ENCODE measurements at regions not wholly inside any gene's neighbourhood (a gene's known extent, or its start where the extent isn't known, plus 50 kb on each side); places are given as distances from the start of the nearest gene placed in this dataset.

DNA sequence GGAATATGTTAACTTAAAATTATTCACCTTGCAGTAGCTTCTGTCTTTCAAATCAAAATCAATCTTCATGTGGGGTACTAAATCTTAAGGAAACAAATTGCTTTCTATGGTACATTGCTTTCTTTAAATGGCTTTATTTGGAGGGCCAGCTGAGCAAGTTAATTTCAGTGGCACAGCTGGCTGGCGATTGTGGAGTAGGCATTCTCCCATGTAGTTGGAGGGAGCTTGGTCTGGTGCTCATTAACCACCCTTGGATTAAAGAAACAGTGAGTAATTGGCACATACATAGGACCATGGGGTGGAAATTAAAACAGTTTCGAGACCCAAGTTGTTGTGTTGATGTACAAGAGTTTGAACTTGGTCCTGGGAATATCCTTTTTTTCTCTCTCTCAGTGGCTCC, 201.3 kb upstream of the CHD6 start:
- Histone ChIP-seq H3K4me3 (ENCODE audit: insufficient read depth, low read depth, low read length) (no peak overlapping the region), H3K36me3 (ENCODE audit: insufficient read depth, low read length) (no peaks in the 10 kb centered on the region), H2AFZ (ENCODE audit: low read depth, low read length) (no peak overlapping the region), H3K27ac (ENCODE audit: low read depth, low read length) (no peak overlapping the region), H3K4me2 (ENCODE audit: low read length) (no peak overlapping the region), H3K27me3 (ENCODE audit: insufficient read depth, low read length) (no peaks in the 10 kb centered on the region), H3K79me2 (ENCODE audit: insufficient read depth, low read length) (no peaks in the 10 kb centered on the region), H4K20me1 (ENCODE audit: insufficient read depth, low read length) (no peaks in the 10 kb centered on the region), H3K4me1 (ENCODE audit: insufficient read depth, low read length) (no peaks in the 10 kb centered on the region), H3K9ac (ENCODE audit: low read length) (no peak overlapping the region), H3K9me3 (ENCODE audit: insufficient read depth, low read depth, low read length) (no peaks in the 10 kb centered on the region)
- no peak for DNase-seq (ENCODE audit: low read depth)
- no peak overlapping the region for H3K4me3 Mint-ChIP-seq (ENCODE audit: unreplicated experiment)
- no peak overlapping the region for H3K27ac Mint-ChIP-seq (ENCODE audit: unreplicated experiment)
- no peak for FAIRE-seq
- no peaks in the 10 kb centered on the region for H3K36me3 Mint-ChIP-seq (ENCODE audit: low read depth, unreplicated experiment)
- no peak for TF ChIP-seq EZH2 (IDR thresholded peaks at IDR 0.05; ENCODE audit: insufficient read depth, low read length)
- TF ChIP-seq, protein P1, sequence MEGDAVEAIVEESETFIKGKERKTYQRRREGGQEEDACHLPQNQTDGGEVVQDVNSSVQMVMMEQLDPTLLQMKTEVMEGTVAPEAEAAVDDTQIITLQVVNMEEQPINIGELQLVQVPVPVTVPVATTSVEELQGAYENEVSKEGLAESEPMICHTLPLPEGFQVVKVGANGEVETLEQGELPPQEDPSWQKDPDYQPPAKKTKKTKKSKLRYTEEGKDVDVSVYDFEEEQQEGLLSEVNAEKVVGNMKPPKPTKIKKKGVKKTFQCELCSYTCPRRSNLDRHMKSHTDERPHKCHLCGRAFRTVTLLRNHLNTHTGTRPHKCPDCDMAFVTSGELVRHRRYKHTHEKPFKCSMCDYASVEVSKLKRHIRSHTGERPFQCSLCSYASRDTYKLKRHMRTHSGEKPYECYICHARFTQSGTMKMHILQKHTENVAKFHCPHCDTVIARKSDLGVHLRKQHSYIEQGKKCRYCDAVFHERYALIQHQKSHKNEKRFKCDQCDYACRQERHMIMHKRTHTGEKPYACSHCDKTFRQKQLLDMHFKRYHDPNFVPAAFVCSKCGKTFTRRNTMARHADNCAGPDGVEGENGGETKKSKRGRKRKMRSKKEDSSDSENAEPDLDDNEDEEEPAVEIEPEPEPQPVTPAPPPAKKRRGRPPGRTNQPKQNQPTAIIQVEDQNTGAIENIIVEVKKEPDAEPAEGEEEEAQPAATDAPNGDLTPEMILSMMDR (IDR thresholded peaks at IDR 0.05; ENCODE audit: insufficient read depth, low read depth, low read length) = no peak
- no peaks in the 10 kb centered on the region for H3K4me1 Mint-ChIP-seq (ENCODE audit: low read depth, unreplicated experiment)
- H3K27me3 Mint-ChIP-seq (ENCODE audit: low read depth, unreplicated experiment) = peaks cover 4% of the 10 kb centered on the region
- peaks cover 8% of the 10 kb centered on the region for H3K9me3 Mint-ChIP-seq (ENCODE audit: unreplicated experiment)

DNA sequence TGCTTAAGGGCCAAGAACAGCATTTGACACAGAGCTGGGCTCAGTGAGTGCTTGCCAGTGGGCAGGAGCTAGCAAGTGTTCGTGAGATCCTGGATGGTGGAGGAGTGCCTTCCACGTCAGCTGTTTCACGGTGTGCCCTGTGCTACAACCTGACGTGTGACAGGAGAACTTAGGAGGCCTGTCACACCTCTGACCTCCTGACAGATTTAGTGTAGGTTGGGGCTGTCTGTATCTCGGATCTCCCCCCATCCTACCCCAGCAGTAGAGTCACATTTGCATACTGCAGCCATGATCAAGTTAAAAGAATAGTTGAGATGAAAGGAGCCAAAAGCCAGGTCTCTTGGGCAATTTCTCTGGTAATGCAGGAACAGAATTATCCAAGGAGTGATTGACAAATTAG, 200.8 kb upstream of the CHD6 start:
- Histone ChIP-seq H3K4me1 (ENCODE audit: insufficient read depth, low read length) (no peaks in the 10 kb centered on the region), H3K9me3 (ENCODE audit: insufficient read depth, low read depth, low read length) (no peaks in the 10 kb centered on the region), H2AFZ (ENCODE audit: low read depth, low read length) (no peak overlapping the region), H3K27ac (ENCODE audit: low read depth, low read length) (no peak overlapping the region), H3K4me2 (ENCODE audit: low read length) (no peak overlapping the region), H3K9ac (ENCODE audit: low read length) (no peak overlapping the region), H3K36me3 (ENCODE audit: insufficient read depth, low read length) (no peaks in the 10 kb centered on the region), H3K4me3 (ENCODE audit: insufficient read depth, low read depth, low read length) (no peak overlapping the region), H3K27me3 (ENCODE audit: insufficient read depth, low read length) (no peaks in the 10 kb centered on the region), H4K20me1 (ENCODE audit: insufficient read depth, low read length) (no peaks in the 10 kb centered on the region), H3K79me2 (ENCODE audit: insufficient read depth, low read length) (no peaks in the 10 kb centered on the region)
- peaks cover 4% of the 10 kb centered on the region for H3K27me3 Mint-ChIP-seq (ENCODE audit: low read depth, unreplicated experiment)
- H3K9me3 Mint-ChIP-seq (ENCODE audit: unreplicated experiment) = peaks cover 8% of the 10 kb centered on the region
- no peaks in the 10 kb centered on the region for H3K36me3 Mint-ChIP-seq (ENCODE audit: low read depth, unreplicated experiment)
- no peak overlapping the region for H3K27ac Mint-ChIP-seq (ENCODE audit: unreplicated experiment)
- no peak for TF ChIP-seq EZH2 (IDR thresholded peaks at IDR 0.05; ENCODE audit: insufficient read depth, low read length)
- TF ChIP-seq, protein P1 (IDR thresholded peaks at IDR 0.05; ENCODE audit: insufficient read depth, low read depth, low read length) = no peak
- no peaks in the 10 kb centered on the region for H3K4me1 Mint-ChIP-seq (ENCODE audit: low read depth, unreplicated experiment)
- H3K4me3 Mint-ChIP-seq (ENCODE audit: unreplicated experiment) = no peak overlapping the region
- DNase-seq (ENCODE audit: low read depth) (no peak), FAIRE-seq (no peak)

DNA sequence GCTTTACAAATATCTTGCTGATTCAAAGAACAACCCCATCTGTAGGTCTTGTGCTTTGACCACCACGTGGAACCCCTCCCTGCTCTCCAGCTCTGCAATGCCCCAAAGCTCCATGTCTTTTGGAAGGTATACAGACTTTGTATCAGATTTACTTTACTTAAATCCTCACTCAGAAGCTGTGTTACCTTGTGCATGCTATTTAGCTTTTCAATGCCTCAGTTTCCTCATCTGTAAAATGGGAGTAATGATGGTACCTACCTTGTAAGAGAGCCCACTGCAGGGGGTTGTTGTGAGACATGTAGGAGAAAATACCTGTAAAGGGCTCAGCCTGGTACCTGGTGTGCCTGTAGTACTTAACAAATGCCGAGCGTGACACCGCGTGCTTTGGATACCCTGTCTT, 200.2 kb upstream of the CHD6 start:
- Mint-ChIP-seq H3K9me3 (ENCODE audit: unreplicated experiment) (peaks cover 8% of the 10 kb centered on the region), H3K4me1 (ENCODE audit: low read depth, unreplicated experiment) (no peaks in the 10 kb centered on the region), H3K27me3 (ENCODE audit: low read depth, unreplicated experiment) (peaks cover 4% of the 10 kb centered on the region), H3K27ac (ENCODE audit: unreplicated experiment) (no peak overlapping the region), H3K4me3 (ENCODE audit: unreplicated experiment) (no peak overlapping the region), H3K36me3 (ENCODE audit: low read depth, unreplicated experiment) (no peaks in the 10 kb centered on the region)
- Histone ChIP-seq H3K4me1 (ENCODE audit: insufficient read depth, low read length) (no peaks in the 10 kb centered on the region), H3K27ac (ENCODE audit: low read depth, low read length) (no peak overlapping the region), H3K9ac (ENCODE audit: low read length) (no peak overlapping the region), H3K36me3 (ENCODE audit: insufficient read depth, low read length) (no peaks in the 10 kb centered on the region), H3K27me3 (ENCODE audit: insufficient read depth, low read length) (no peaks in the 10 kb centered on the region), H2AFZ (ENCODE audit: low read depth, low read length) (no peak overlapping the region), H3K9me3 (ENCODE audit: insufficient read depth, low read depth, low read length) (no peaks in the 10 kb centered on the region), H3K4me3 (ENCODE audit: insufficient read depth, low read depth, low read length) (no peak overlapping the region), H3K4me2 (ENCODE audit: low read length) (no peak overlapping the region), H4K20me1 (ENCODE audit: insufficient read depth, low read length) (no peaks in the 10 kb centered on the region), H3K79me2 (ENCODE audit: insufficient read depth, low read length) (no peaks in the 10 kb centered on the region)
- FAIRE-seq (no peak), DNase-seq (ENCODE audit: low read depth) (no peak)
- TF ChIP-seq EZH2 (IDR thresholded peaks at IDR 0.05; ENCODE audit: insufficient read depth, low read length) = no peak
- TF ChIP-seq, protein P1 (IDR thresholded peaks at IDR 0.05; ENCODE audit: insufficient read depth, low read depth, low read length) = no peak
